Loucy (cell line): ENCODE measurements at regions not wholly inside any gene's neighbourhood (a gene's known extent, or its start where the extent isn't known, plus 50 kb on each side); places are given as distances from the start of the nearest gene placed in this dataset.

Experiments used
- H2AFZ ChIP-seq: fragments of 200-600 bp; sonication (generic); 2 replicates; pipeline ENCODE4 v1.6.0; 2016; ENCODE audit warnings: antibody characterized with exemption, mild to moderate bottlenecking, low read length, moderate library complexity
- H3F3A ChIP-seq: fragments of 200-600 bp; 2 replicates; pipeline ENCODE4 v1.6.0; 2016; ENCODE audit warnings: antibody characterized with exemption, low read depth, mild to moderate bottlenecking
- H3K27me3 ChIP-seq: fragments of 200-600 bp; sonication (generic); 2 replicates; pipeline ENCODE4 v1.6.1; 2014; ENCODE audit warnings: low read length, mild to moderate bottlenecking; ENCODE audit not compliant: insufficient read depth, poor library complexity, severe bottlenecking
- H3K36me3 ChIP-seq: fragments of 200-600 bp; sonication (generic); 2 replicates; pipeline ENCODE4 v1.6.1; 2016; ENCODE audit warnings: low read length; ENCODE audit not compliant: insufficient read depth
- H3K4me1 ChIP-seq: fragments of 200-600 bp; sonication (generic); 2 replicates; pipeline ENCODE4 v1.5.1; 2014; ENCODE audit warnings: low read length, mild to moderate bottlenecking; ENCODE audit not compliant: insufficient read depth, poor library complexity, severe bottlenecking
- H3K4me2 ChIP-seq: fragments of 200-600 bp; sonication (generic); 2 replicates; pipeline ENCODE4 v1.6.0; 2014; ENCODE audit warnings: antibody characterized with exemption, low read length, low read depth, mild to moderate bottlenecking; ENCODE audit not compliant: poor library complexity, severe bottlenecking
- H3K4me3 ChIP-seq: fragments of 200-600 bp; sonication (generic); 2 replicates; pipeline ENCODE4 v1.5.1; 2014; ENCODE audit warnings: low read length, mild to moderate bottlenecking, mixed read lengths; ENCODE audit not compliant: poor library complexity, severe bottlenecking
- H3K79me2 ChIP-seq: fragments of 200-600 bp; sonication (generic); 2 replicates; pipeline ENCODE4 v1.6.1; 2014; ENCODE audit warnings: low read length; ENCODE audit not compliant: insufficient read depth
- H3K9ac ChIP-seq: fragments of 200-600 bp; sonication (generic); 2 replicates; pipeline ENCODE4 v1.6.0; 2014; ENCODE audit warnings: mild to moderate bottlenecking, low read depth, low read length, moderate library complexity; ENCODE audit not compliant: poor library complexity, severe bottlenecking
- H3K9me2 ChIP-seq: fragments of 200-600 bp; sonication (generic); replicated peaks from 2 replicates; pipeline ENCODE4 v1.6.1; 2016; ENCODE audit warnings: low read depth, low read length, mixed read lengths
- H3K9me3 ChIP-seq: fragments of 200-600 bp; sonication (generic); 2 replicates; pipeline ENCODE4 v1.6.1; 2014; ENCODE audit warnings: mild to moderate bottlenecking, antibody characterized with exemption, low read length, low read depth; ENCODE audit not compliant: insufficient read depth
- H4K20me1 ChIP-seq: fragments of 200-600 bp; sonication (generic); 2 replicates; pipeline ENCODE4 v1.6.0; 2014; ENCODE audit warnings: antibody characterized with exemption, low read length, mild to moderate bottlenecking; ENCODE audit not compliant: insufficient read depth, poor library complexity, severe bottlenecking
- EZH2phosphoT487 ChIP-seq: fragments of 200-600 bp; IDR thresholded peaks from 2 replicates; pipeline ENCODE4 v1.6.1; 2018; ENCODE audit warnings: antibody characterized with exemption, mild to moderate bottlenecking, moderate library complexity, borderline replicate concordance
- TF ChIP-seq, protein P1 (sequence below): fragments of 200-600 bp; sonication (generic); conservative IDR thresholded peaks from 2 replicates; pipeline ENCODE4 v1.5.1; 2014; ENCODE audit warnings: mild to moderate bottlenecking, antibody characterized with exemption, low read length

- no peaks in the 10 kb centered on the region for H3K36me3 ChIP-seq
- H4K20me1 ChIP-seq, result no peaks in the 10 kb centered on the region
- no peak overlapping the region for H3K4me2 ChIP-seq
- no peak overlapping the region for H3K4me3 ChIP-seq
- no peaks in the 10 kb centered on the region for H3K79me2 ChIP-seq
- no peak overlapping the region for H3K9ac ChIP-seq
- no peak overlapping the region for H2AFZ ChIP-seq
- no peaks in the 10 kb centered on the region for H3K4me1 ChIP-seq
- no peaks in the 10 kb centered on the region for H3K9me2 ChIP-seq
- no peaks in the 10 kb centered on the region for H3F3A ChIP-seq
- H3K9me3 ChIP-seq, result no peaks in the 10 kb centered on the region
- no peak for TF ChIP-seq EZH2phosphoT487
- TF ChIP-seq, protein P1, sequence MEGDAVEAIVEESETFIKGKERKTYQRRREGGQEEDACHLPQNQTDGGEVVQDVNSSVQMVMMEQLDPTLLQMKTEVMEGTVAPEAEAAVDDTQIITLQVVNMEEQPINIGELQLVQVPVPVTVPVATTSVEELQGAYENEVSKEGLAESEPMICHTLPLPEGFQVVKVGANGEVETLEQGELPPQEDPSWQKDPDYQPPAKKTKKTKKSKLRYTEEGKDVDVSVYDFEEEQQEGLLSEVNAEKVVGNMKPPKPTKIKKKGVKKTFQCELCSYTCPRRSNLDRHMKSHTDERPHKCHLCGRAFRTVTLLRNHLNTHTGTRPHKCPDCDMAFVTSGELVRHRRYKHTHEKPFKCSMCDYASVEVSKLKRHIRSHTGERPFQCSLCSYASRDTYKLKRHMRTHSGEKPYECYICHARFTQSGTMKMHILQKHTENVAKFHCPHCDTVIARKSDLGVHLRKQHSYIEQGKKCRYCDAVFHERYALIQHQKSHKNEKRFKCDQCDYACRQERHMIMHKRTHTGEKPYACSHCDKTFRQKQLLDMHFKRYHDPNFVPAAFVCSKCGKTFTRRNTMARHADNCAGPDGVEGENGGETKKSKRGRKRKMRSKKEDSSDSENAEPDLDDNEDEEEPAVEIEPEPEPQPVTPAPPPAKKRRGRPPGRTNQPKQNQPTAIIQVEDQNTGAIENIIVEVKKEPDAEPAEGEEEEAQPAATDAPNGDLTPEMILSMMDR, result no peak
- H3K27me3 ChIP-seq, result no peaks in the 10 kb centered on the region
Observed at GRCh38 chr14:99116741-99117295, 155.2 kb downstream of the BCL11B start.

DNA sequence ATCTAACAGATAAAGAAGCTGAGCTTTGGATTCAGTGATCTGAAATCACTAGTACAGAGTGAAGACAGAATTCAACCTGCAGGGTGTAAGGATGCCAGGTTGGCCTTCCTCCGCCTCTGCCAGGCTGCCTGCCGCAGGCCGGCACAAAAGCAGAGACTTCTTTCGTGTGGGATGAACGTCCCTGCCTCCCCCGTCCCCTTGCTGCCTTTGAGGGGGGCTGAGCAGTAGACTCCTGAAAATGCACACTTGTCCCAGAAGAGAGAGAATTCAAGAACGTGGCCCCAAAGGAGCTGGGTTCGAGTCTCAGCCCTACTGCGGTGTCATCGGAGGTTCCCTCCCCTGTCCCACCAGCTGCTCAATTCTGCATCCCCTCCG lies 154.3 kb downstream of the BCL11B start:
- Histone ChIP-seq H3K4me1 (no peaks in the 10 kb centered on the region), H4K20me1 (no peaks in the 10 kb centered on the region), H2AFZ (no peak overlapping the region), H3K79me2 (no peaks in the 10 kb centered on the region), H3K4me2 (no peak overlapping the region), H3K9me2 (no peaks in the 10 kb centered on the region), H3K4me3 (no peak overlapping the region), H3K9me3 (no peaks in the 10 kb centered on the region), H3F3A (no peaks in the 10 kb centered on the region), H3K9ac (no peak overlapping the region), H3K27me3 (no peaks in the 10 kb centered on the region), H3K36me3 (no peaks in the 10 kb centered on the region)
- TF ChIP-seq, protein P1, result no peak
- TF ChIP-seq EZH2phosphoT487, result no peak

DNA sequence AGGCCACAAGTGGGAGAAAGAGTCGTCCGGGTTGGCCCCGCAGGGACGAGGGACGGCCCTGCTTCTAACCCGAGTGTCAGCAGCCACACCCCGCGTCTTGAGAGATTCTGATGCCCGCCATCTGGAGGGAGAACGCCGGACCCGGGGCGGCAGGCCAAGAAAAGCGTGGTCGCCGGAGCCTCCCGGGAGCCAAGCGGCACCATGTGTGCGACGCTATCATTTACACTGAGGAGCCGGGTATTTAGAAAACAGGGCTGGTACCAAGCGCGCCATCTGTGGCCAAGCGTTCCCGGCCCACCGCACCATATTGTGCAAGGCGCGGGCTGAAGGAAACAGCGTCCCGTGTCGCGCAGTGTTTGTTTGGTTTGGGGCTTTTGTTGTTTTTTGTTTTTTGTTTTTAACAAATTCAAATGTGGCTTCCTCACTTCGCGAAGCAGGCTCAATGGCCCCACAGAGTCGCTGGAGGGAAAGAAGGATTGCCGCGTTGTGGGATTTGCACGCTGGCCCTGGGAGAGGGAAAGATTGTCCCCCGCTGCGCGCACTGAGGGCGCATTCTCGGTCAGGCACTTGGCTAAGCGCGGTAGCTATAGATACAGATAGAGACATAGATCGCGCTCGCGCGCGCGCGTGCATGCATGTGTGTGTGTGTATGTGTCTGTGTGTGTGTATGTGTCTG lies 153.8 kb downstream of the BCL11B start:
- TF ChIP-seq EZH2phosphoT487, result no peak
- Histone ChIP-seq H3K36me3 (no peaks in the 10 kb centered on the region), H4K20me1 (no peaks in the 10 kb centered on the region), H2AFZ (no peak overlapping the region), H3K4me1 (no peaks in the 10 kb centered on the region), H3F3A (no peaks in the 10 kb centered on the region), H3K79me2 (no peaks in the 10 kb centered on the region), H3K4me3 (no peak overlapping the region), H3K27me3 (no peaks in the 10 kb centered on the region), H3K9ac (no peak overlapping the region), H3K4me2 (no peak overlapping the region), H3K9me2 (no peaks in the 10 kb centered on the region), H3K9me3 (no peaks in the 10 kb centered on the region)

GRCh38 chr14:99118946-99119345 lies 153.1 kb downstream of the BCL11B start:
- no peak overlapping the region for H2AFZ ChIP-seq
- H3K27me3 ChIP-seq, result no peaks in the 10 kb centered on the region
- H3K4me2 ChIP-seq, result no peak overlapping the region

More at GRCh38 chr14:99118946-99119345, 153.1 kb downstream of the BCL11B start:
- TF ChIP-seq, protein P1, result no peak
- no peak for TF ChIP-seq EZH2phosphoT487
- Histone ChIP-seq H3K79me2 (no peaks in the 10 kb centered on the region), H3K9ac (no peak overlapping the region), H3K4me3 (no peak overlapping the region), H3K9me3 (no peaks in the 10 kb centered on the region), H3K9me2 (no peaks in the 10 kb centered on the region), H4K20me1 (no peaks in the 10 kb centered on the region), H3K36me3 (no peaks in the 10 kb centered on the region), H3K4me1 (no peaks in the 10 kb centered on the region), H3F3A (no peaks in the 10 kb centered on the region)
